ENCODE measurements at regions not wholly inside any gene's neighbourhood (a gene's known extent, or its start where the extent isn't known, plus 50 kb on each side); places are given as distances from the start of the nearest gene placed in this dataset.
"Not testable (repeated sequence)": the region's sequence is repeated elsewhere in the genome, so short reads cannot be mapped to it uniquely, and the experiment has no call there.

DNA sequence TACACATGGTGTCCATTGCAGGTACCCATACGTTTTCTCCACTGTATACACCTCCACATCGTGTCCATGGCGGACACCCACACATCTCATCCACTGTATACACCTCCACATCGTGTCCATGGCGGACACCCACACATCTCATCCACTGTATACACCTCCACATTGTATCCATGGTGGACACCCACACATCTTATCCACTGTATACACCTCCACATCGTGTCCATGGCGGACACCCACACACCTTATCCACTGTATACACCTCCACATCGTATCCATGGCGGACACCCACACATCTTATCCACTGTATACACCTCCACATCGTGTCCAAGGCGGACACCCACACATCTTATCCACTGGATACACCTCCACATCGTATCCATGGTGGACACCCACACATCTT lies 50.4 kb upstream of the TTC34 start:
- not testable (repeated sequence) for DNase-seq (ENCODE audit: extremely low read depth in 1 of 2, low read depth in 1 of 2)

DNA sequence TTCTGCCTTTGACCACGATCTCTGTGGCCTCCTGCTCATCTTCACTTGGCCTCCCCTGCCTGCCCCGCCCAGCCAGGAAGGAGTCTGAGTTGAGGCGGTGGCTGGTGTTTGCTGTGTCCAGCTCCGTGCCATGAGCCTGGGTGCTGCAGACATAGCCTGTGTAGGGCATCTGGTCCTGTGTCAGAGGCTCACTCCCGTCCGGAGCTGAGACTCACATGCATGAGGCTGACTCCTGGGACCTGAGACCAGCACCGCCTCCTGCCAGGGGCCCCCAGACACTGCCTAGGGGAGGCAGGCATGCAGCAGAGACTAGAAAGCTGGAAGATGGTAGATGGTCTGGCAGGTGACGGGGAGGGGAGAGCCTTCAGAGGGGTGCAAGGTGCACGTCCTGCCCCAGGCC lies 52.2 kb upstream of the TTC34 start:
- DNase-seq (ENCODE audit: extremely low read depth in 1 of 2, low read depth in 1 of 2), result no peak

DNA sequence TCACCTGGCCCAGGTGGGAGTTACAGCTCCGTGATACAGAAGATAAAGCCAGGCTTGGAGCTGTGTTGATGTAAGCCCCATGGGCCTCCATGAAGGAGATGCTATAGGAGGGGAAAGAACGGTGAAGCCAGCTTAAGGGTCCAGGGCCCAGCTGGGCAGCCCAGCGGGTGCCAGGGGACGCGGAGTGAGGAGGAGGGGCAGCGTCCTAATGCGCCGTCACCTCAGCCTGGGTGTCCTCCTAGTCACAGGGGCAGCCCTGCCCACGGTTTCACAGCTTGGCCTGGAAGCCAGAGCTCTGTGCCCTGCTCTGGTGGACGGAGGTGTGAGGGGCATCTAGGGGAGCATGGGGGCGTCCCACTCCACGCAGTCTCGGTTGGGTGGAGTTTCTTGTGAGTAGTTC lies 52.7 kb upstream of the TTC34 start:
- no peak for DNase-seq (ENCODE audit: extremely low read depth in 1 of 2, low read depth in 1 of 2)

DNA sequence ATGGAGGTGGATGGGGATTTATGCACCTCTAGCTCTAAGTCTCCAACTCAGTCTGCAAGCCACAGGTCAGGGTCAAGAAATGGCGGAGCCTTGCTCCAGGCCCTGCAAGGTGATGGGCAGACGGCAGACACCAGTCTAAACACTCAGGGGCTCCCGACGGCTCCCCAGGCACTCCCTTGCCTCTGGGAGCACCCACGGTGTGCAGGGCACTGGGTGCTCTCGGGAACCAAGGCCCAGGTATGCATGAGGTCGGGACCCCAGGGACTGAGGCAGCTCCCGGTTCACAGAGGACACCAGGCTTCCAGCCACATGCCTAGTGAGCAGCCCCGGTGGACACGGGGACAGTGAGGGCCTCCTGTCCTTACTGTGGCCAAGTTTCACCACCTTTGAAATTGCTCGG lies 53.1 kb upstream of the TTC34 start:
- no peak for DNase-seq (ENCODE audit: extremely low read depth in 1 of 2, low read depth in 1 of 2)

DNA sequence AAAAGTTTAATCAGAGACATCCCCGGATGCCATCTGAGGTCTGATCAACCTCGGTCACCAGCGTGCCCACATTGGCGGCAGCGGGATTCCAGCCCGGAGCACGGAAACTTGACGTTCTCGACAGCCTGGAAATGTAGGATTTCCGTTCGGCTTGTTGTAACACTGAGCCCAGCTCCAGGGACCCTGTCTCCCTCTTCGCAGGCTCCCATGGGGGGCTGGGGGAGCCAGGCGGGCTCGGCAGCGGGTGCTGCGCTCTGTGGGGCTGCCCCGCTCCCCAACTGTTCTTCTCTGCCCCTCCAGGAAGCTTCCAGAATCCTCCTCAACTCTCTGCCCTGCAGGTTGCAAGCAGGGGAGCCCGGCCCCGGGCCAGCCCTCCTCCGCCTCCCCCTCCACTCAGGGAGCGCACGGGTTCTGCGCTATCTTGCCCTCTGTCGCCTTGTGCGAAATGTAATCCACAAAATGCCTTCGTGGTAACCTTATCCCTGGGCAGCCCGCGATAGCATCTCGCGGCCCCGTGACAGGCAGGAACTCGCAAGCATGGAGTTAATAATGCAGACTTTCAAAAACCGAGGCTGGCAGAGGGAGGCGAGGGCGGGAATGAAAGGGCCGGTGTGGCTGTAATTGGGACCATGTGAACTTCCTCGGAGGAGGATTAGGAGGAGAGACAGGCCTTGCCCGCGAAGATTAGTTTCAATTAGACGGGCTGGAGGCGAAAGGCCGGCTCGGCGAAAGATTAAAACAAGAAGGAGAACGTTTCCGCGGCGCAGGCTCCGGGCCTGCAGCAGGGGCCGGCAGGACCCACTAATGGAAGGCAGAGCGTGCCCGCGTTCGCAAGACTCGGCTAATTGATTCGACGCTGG lies 53.9 kb upstream of the TTC34 start:
- no peak for DNase-seq (ENCODE audit: extremely low read depth in 1 of 2, low read depth in 1 of 2)

DNA sequence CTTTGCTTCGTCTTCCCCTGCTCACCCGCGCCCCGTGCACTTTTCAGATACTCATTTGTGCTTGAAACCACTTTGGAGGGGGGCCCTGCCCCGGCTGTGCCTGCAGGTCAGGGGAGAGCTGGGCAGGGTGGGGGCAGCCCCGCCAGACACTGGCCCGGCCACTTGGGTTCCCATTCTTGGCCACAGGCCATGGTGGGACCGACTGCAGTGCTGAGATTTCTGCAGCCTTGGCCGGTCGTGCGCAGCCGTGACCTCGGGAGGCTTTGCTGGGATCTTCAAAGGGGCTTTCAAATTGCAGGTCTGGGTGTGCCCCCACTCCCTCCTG lies 54.5 kb upstream of the TTC34 start:
- no peak for DNase-seq (ENCODE audit: extremely low read depth in 1 of 2, low read depth in 1 of 2)

DNA sequence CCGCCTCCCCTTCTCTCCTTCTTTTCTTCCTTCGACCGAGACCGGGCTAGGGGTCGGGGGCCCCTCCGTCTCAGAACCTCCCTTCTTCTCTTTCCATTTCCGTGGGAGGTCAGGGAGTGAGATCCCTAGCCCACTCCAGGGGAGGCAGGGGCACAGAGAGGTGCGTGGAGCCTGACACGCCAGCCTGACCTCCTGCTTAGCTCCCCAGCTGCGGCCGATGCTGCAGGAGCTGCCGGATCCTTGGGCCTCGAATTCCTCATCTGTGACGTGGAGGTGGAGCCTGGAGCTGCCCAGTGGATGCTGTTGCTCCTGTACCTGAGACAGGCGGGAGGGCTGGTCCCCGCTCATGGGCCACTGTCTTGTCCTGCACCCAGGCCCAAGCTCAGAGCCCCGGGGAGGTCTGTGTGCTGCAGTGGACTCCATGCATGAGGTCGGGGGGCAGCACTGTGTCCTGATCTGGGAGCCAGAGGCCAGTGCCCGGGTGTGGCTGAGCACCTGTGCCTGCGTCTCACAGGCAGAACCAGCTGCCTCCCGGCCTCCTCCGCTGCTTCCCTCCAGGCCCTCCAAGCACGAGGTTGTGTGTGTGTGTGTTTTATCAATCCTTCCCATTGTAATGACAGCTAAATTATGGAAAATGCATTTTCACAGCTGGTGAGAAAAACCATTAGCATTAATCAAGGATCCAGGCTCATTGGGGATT lies 55.3 kb upstream of the TTC34 start:
- DNase-seq (ENCODE audit: extremely low read depth in 1 of 2, low read depth in 1 of 2), result no peak

DNA sequence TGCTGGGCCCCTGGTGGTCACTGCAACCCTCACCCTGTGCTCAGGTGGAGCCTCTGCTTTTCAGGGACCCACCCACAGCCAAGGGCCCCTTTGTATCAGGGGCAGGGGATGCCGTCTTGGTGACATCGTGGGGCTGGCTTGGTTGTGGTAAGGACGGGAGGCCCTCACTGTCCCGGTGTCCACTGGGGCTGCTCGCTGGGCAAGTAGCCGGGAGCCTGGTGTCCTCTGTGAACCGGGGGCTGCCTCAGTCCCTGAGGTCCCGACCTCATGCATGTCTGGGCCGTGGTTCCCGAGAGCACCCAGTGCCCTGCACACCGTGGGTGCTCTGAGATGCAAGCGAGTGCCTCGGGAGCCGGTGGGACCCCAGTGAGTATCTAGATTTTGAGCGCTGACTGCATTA lies 56.0 kb upstream of the TTC34 start:
- DNase-seq (ENCODE audit: extremely low read depth in 1 of 2, low read depth in 1 of 2), result no peak

DNA sequence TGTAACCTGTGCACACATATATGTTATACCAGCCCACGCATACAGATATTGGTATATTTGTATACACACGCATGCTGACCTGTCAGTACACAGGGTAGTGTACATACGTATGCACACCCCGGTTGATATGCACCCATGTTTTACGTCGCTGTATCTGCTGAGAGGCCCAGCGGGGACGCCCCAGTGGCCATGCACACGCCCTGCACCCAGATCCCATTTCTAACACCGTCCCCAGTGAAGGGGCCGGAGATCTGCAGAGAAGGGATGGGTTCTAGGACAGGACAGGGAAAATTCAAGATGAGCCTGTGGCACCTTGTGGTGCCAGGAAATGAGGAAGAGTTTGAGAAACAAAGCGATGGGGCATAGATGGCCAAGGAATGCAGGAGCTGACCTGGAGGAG lies 57.2 kb upstream of the TTC34 start:
- DNase-seq (ENCODE audit: extremely low read depth in 1 of 2, low read depth in 1 of 2), result no peak

DNA sequence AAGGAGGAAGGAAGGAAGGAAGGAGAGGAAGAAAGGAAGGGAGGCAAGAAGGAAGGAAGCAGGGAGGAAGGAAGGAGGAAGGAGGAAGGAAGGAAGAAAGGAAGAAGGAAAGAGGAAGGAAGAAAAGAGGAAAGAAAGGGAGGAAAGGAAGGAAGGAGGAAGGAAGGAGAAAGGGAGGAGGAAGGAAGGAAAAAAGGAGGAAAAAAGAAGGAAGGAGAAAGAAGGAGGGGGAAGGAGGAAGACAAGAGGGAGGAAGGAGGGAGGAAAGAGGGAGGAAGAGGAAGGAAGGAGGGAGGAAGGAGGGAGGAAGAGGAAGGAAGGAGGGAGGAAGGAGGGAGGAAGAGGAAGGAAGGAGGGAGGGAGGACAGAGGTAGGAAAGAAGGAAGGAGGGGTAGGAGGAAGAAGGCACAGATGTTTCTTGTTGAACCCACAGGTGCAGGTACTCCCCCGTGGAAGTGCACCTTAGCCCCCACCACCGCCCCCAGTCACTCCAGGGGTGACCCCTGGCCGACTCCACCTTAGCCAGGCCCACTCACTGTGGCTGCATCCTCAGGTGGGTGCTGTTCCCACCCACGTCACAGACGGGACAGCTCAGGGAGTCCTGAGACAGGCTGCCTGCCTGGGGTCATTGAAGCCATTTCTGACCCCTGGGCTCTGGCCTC lies 57.9 kb upstream of the TTC34 start:
- DNase-seq (ENCODE audit: extremely low read depth in 1 of 2, low read depth in 1 of 2), result no peak

DNA sequence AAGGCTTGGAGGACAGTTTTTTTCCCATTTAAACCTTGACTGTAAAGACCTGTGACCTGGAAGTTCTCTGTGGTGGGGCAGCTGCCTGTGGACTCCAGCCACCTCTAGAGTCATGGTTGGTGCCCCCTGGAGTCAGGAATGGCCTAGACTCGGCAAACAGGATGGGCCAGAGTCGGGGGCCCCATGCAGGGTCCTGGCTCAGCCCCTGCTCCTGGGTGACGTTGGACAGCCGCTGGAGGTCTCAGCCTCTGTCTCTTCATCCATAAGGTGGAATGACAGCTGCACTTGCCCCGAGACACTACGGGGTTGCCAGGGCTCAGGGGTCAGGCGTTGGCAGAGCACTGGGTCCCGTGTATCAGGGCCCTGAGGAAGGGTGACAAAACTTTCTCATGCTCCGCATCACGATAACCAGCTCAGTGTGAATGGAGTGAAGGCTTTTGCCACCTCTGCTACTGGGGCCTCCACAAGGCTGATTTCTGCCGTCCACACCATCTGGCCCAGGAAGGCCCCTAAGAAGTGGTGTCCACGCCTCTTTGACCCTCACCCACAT lies 58.5 kb upstream of the TTC34 start:
- DNase-seq (ENCODE audit: extremely low read depth in 1 of 2, low read depth in 1 of 2), result no peak

DNA sequence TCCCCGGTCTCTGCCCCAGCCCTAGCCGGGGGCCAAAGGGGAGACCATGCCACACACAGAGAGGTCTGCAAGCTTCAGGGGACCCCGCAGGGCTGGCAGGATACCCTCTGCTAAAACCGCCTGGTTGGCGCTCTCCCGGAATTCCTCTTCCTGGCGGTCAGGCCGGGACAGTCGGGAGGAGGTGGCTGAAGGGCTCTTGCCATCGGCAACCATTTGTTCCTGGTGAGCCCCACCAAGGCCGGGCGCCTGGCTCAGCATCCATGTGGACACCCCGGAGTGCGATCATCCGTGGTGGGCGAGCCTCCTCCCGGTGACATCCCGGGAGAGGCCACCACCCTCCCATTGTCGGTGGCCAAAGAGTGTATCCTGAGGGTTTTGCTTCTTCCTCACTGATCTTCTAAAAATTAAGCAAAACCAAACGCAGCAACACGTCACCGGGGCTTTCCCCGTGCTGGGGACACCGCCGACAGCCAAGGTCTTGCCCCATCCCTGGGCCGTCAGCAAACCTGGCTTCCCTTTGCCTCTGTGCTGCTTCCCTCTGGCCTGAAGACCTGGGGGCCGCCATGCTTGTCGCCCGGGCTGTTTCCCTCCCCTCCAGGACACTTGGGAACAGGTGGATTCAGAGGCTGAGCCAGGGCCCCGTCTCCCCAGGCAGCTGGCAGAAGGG lies 59.1 kb upstream of the TTC34 start:
- DNase-seq (ENCODE audit: extremely low read depth in 1 of 2, low read depth in 1 of 2), result no peak

DNA sequence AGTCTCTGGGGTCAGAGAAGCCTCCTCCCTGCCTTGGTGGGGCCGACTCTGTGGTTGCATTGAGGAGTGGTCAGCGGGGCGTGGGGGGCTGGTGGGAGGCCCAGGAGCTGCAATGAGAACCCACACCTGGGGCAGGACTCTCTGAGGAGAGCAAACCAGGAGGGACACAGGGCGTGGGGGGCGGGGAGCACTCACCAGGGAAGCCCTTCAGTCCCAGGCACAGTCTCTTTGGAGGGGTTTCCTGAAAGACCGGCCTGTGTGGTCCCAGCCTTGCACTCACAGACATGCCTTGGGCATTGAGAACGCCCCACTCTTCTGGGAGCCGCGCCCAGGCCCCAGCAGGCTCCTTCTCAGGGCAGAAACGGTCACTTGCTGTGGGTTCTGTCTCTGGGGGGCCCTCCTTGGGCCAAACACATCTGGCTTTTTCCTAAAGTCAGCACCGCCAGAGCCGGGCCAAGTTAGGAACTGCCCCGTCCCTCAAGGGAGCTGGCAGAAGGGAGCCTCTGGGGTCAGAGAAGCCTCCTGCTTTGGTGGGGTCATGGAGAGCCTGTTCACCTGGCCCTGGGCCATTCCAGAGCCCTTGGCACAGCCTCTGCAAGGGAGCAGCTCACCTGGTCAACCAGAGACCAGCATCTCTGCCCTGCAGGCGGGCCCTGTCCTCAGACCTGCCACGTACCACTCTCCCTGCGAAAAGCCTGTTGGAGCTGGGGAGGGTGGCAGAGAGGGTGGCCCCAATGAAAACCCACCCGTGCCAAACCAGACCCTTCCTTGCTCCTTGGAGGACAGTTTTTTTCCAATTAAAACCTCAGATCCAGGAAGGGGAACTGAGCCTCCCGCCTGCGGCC lies 59.9 kb upstream of the TTC34 start:
- no peak for DNase-seq (ENCODE audit: extremely low read depth in 1 of 2, low read depth in 1 of 2)

DNA sequence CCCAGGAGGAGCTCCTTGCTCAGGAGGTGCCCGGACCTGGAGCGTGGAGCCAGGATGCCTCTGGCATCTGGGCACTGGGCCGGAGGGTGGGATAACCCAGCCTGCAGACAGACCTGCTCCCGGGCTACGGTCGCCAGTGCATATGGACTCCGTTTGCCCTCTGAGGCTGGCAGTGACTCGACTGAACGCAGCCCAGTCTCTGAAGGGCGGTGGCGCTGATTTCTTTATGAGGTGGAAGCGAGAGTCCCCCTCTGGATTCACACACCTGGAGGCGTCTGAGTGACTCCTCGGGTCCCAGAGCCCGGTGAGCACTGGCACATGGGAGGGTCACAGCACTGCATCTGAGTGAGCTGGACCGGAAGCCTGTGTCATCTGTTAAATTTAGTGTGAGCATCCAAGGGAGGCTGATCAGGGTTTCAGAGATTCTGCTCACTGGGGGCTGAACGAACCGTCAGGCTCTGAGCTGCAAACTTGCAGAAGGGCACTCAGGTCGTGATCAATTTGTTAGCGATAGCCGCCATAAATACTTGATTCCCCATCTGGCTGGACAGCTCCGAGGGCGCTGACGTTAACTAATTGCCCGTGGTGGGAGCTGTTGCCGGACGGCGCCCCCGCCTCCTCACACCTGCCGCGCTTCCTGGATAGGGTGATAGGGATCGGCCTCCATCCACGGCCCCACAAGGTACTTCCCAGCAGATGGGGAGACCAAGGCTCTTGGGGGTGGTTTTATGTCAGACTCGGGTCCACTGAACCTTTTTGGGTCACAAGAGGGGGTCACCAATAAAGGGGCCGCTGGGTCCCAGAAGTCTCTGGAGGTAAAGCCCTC lies 60.7 kb upstream of the TTC34 start:
- no peak for DNase-seq (ENCODE audit: extremely low read depth in 1 of 2, low read depth in 1 of 2)

DNA sequence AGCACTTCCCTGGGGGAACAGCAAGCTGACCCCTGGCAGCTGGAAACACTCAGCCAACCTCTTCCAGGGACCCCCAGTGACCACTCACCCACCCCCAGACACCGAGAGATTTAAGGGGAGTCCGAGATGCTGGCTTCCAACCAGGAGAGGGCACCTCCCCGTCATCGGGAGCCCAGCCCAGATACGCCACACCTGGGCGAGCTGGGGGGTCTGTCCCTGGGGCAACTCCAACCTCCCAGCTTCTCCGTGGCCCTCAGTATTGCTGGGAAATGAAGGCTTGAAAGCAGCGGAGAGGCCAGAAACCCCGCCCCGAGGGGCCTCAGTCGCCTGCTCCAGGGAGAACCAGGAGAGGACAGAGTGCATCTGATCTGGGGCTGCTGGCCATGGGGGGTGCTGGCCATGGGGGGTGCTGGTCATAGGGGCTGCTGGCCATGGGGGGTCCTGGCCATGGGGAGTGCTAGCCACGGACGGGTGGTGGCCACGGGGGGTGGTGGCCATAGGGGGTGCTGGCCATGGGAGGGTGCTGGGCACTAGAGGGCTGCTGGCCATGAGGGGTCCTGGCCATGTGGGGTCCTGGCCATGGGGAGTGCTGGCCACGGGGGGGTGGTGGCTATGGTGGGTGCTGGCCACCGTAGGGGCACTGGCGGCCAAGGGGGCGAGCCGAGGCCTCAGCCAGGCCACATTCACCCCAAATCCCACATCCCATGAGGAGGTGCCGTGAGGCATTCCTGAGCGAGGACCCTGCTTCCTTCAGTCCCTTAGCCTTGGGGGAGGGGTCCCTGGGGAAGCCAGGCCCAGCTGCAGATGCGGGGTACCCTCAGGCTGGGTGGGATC lies 61.5 kb upstream of the TTC34 start:
- DNase-seq (ENCODE audit: extremely low read depth in 1 of 2, low read depth in 1 of 2), result no peak

DNA sequence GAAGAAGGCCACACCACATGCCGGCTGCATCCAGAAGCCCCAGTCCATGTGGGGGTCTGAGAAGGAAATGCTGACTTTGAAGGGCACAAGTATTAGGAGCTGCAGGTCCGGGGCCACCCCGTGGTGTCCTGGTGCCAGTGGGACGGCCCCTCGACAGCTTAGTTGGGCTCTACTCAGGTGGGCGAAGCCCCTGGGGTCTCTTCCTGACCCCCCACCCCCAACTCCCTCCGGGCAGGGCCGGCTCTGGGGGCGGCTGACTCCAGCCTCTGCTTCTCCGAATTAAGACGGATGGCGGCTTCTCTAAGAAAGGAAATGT lies 62.1 kb upstream of the TTC34 start:
- no peak for DNase-seq (ENCODE audit: extremely low read depth in 1 of 2, low read depth in 1 of 2)

DNA sequence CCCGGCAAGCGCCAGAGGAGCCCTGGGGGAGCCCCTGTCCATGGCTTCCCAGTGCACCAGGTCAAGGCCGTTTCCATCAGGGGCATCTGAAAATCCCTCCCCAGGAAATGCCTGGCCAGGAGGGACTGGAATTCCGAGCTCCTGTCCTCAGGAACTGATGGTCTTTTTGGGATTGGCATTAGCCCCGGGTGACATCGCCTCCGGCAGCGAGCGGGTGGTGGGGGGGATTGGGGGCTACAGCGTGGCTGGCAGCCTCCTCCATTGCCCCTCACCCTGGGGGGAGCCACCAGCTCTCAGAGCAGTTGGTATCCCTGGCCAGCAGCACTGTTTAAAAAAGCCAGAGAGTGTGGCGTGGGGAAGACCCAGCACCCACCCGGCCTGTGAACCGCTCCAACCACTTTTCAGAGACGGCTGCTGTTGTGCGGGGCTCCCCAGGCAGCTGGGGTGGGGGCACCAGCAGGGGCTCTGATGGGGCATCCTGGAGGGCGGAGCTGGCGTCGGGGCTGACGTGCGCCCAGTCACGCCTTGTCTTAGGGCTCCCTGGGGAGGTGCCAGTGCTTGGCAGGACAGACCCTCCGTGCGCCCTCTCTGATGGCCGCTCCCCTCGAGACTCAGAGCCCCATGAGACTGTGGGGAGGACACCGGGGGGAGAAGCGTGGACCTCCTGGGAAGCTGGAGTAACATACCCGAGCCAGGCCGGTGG lies 62.9 kb upstream of the TTC34 start:
- no peak for DNase-seq (ENCODE audit: extremely low read depth in 1 of 2, low read depth in 1 of 2)

DNA sequence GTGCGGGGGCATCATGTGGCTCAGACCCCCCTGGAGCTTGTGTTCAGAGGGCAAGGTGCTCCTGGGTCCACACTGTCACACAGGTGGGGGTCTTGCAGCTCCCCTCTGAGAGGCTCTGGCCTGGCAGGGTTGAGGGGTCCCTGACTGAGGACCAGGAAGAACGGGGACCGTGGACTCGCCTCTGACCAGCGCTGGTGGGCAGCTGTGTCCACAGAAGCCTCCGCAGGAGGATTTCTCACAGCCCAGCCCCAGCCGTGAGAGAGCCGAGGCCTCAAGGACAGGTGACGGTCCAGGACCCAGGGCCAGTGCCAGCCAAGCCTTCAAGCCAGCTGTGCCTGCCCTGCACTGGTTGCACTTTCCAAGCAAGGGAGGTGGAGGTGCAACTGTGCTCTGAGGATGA lies 63.5 kb upstream of the TTC34 start:
- DNase-seq (ENCODE audit: extremely low read depth in 1 of 2, low read depth in 1 of 2), result no peak
